Type B pancreatic cell (in vitro differentiated cells): ENCODE measurements at regions not wholly inside any gene's neighbourhood (a gene's known extent, or its start where the extent isn't known, plus 50 kb on each side); places are given as distances from the start of the nearest gene placed in this dataset.
"Not testable (repeated sequence)": the region's sequence is repeated elsewhere in the genome, so short reads cannot be mapped to it uniquely, and the experiment has no call there.

ENCODE experiments used
- DNase-seq: peaks from one replicate; pipeline ENCODE4 v3.0.0; 2021; ENCODE audit warnings: mixed read lengths; ENCODE audit not compliant: unreplicated experiment; ENCODE audit errors: extremely low spot score
- H3K27ac Mint-ChIP-seq: 2 replicates; pipeline ENCODE4 v1.8.0; 2021; ENCODE audit warnings: mild to moderate bottlenecking, mixed read lengths
- H3K27me3 Mint-ChIP-seq: 2 replicates; pipeline ENCODE4 v1.8.0; 2021; ENCODE audit warnings: mixed read lengths
- H3K36me3 Mint-ChIP-seq: 2 replicates; pipeline ENCODE4 v1.8.0; 2021; ENCODE audit warnings: mixed read lengths
- H3K4me1 Mint-ChIP-seq: one replicate; pipeline ENCODE4 v1.8.0; 2021; ENCODE audit warnings: mixed read lengths; ENCODE audit not compliant: unreplicated experiment
- H3K4me3 Mint-ChIP-seq: 2 replicates; pipeline ENCODE4 v1.8.0; 2021; ENCODE audit warnings: mild to moderate bottlenecking, mixed read lengths
- H3K9me3 Mint-ChIP-seq: 2 replicates; pipeline ENCODE4 v1.8.0; 2021; ENCODE audit warnings: mixed read lengths
- CTCF ChIP-seq: fragments of 200-600 bp; sonication (generic); conservative IDR thresholded peaks from 2 replicates; pipeline ENCODE4 v1.5.0; 2021; ENCODE audit warnings: antibody characterized with exemption, mild to moderate bottlenecking

- H3K4me1 Mint-ChIP-seq, result no peaks in the 10 kb centered on the region
- no peaks in the 10 kb centered on the region for H3K9me3 Mint-ChIP-seq
- no peak for TF ChIP-seq CTCF
- no peaks in the 10 kb centered on the region for H3K36me3 Mint-ChIP-seq
- H3K27ac Mint-ChIP-seq, result no peak overlapping the region
- H3K27me3 Mint-ChIP-seq, result no peaks in the 10 kb centered on the region
- no peak for DNase-seq
- H3K4me3 Mint-ChIP-seq, result no peak overlapping the region
Observed at GRCh38 chr10:86579883-86580520, 58.4 kb upstream of the WAPL start.

DNA sequence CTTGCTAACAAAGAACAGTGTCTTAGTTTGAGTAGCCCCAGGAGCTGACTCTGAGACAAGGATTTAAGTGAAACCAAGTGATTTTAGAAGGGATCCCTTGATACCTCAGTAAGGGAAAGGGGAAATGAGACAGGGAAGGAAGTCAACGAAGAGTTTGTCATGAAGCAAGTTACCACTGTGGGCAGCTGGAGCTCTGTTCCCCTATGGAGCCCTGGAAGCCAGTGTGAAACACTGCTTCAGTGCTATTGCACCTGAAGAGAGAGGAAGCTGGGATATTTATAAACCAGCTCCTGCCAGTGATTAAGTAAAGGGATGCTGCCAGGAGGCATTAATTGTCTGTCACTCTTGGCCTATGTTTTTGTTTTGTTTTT lies 58.9 kb upstream of the WAPL start:
- no peaks in the 10 kb centered on the region for H3K36me3 Mint-ChIP-seq
- TF ChIP-seq CTCF, result no peak
- H3K9me3 Mint-ChIP-seq, result no peaks in the 10 kb centered on the region
- no peak overlapping the region for H3K27ac Mint-ChIP-seq
- no peaks in the 10 kb centered on the region for H3K27me3 Mint-ChIP-seq
- DNase-seq, result no peak
- no peak overlapping the region for H3K4me3 Mint-ChIP-seq
- H3K4me1 Mint-ChIP-seq, result no peaks in the 10 kb centered on the region

- TF ChIP-seq CTCF, result peak; percentile 16
- H3K36me3 Mint-ChIP-seq, result no peaks in the 10 kb centered on the region
- no peak overlapping the region for H3K4me3 Mint-ChIP-seq
- H3K4me1 Mint-ChIP-seq, result peaks cover 5% of the 10 kb centered on the region
- no peak for DNase-seq
- peak overlapping the region; percentile 27 for H3K27ac Mint-ChIP-seq
- no peaks in the 10 kb centered on the region for H3K27me3 Mint-ChIP-seq
- H3K9me3 Mint-ChIP-seq, result no peaks in the 10 kb centered on the region
Observed at GRCh38 chr10:86583983-86584382, 62.4 kb upstream of the WAPL start.

DNA sequence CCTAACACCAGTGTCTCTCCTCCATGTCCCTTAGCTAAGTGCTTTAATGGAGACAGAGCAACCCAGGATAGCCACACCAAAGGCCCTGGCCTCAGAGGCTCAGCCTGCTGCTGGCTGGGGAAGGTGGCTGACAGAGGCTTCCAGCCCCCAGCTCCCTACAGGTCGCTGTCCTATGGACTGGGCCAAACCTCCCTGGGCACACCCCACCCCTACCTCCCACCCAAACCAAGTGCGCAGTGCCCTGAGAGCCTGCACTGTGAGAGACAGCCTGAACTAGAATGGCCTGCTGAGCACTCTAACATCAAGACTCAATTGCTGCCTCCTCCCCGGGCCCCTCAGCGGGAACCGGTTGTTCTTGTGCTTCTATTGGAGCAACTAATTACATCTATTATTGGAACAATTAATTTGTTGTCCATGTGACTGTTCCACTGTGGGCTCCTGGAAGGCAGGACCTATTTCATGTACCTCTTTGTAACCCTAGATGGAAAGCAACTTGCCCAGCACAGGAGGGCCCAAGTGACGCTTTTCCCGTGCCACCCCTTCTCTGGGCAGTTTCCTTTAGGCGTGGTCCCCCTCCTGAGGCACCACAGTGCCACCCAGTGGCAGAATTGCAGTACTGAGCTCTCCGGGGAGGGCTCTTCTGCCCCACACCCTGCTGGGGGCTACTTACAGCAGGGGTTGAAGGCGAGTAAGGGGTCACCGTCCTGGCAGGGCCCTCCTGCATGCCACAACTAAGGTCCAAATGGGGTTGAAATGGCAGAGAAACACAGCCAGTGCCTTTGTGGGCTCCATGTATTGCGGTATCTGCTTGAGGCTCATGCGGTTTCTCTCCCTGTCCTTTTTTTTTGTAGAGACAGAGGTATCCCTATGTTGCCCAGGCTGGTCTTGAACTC lies 63.7 kb upstream of the WAPL start:
- Mint-ChIP-seq H3K27me3 (no peaks in the 10 kb centered on the region), H3K36me3 (no peaks in the 10 kb centered on the region), H3K4me1 (peaks cover 5% of the 10 kb centered on the region), H3K9me3 (no peaks in the 10 kb centered on the region), H3K27ac (peak overlapping the region; percentile 82), H3K4me3 (peak overlapping the region; percentile 10)
- peak; percentile 98 for TF ChIP-seq CTCF
- DNase-seq, result peak; percentile 79

DNA sequence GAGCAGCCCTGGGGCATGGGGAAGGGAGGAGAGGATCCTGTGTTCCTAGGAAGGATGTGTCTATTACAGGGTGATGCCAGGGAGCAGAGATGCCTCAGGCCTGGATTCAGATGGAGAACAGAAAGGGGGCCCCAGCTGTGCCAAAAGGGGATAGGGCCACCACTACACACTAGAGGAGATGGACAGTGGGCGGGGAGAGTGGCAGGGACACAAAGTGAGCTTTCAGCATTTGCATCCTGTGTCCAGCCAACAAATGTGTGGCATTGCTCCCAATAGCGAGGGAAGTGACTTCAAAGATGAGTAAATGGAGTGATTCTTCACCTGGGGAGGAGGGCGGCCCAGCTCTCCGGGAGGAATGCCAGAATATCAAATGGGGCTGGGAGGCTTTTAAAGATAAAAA lies 64.9 kb upstream of the WAPL start:
- H3K27me3 Mint-ChIP-seq, result no peaks in the 10 kb centered on the region
- no peaks in the 10 kb centered on the region for H3K36me3 Mint-ChIP-seq
- no peak for TF ChIP-seq CTCF
- no peak for DNase-seq
- no peak overlapping the region for H3K4me3 Mint-ChIP-seq
- peaks cover 5% of the 10 kb centered on the region for H3K4me1 Mint-ChIP-seq
- no peaks in the 10 kb centered on the region for H3K9me3 Mint-ChIP-seq
- no peak overlapping the region for H3K27ac Mint-ChIP-seq

DNA sequence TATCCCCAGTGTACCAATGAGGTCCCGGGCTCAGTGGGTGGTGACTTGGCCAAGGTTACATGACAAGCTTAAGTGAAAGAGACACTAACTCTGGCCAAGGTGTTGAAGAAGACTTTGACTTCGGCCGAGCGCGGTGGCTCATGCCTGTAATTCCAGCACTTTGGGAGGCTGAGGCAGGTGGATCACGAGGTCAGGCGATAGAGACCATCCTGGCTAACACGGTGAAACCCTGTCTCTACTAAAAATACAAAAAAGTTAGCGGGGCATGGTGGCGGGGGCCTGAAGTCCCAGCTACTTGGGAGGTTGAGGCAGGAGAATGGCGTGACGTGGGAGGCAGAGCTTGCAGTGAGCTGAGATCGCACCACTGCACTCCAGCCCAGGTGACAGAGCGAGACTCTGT lies 65.6 kb upstream of the OPN4 start:
- H3K36me3 Mint-ChIP-seq, H3K4me3 Mint-ChIP-seq, H3K9me3 Mint-ChIP-seq, DNase-seq, H3K4me1 Mint-ChIP-seq, H3K27me3 Mint-ChIP-seq, H3K27ac Mint-ChIP-seq: not testable (repeated sequence)
